Right ventricle myocardium inferior (tissue), 1 donor: ENCODE measurements at regions not wholly inside any gene's neighbourhood (a gene's known extent, or its start where the extent isn't known, plus 50 kb on each side); places are given as distances from the start of the nearest gene placed in this dataset.

ENCODE experiments used
- ATAC-seq: fragments of 200-7000 bp; cut with Tn5 transposase; one replicate; pipeline ENCODE4 v1.9.1; 2020; ENCODE audit warnings: mild to moderate bottlenecking, moderate library complexity
- DNase-seq: peaks from one replicate; pipeline ENCODE4 v3.0.0; 2021; ENCODE audit errors: missing footprints
- intact Hi-C: fragments of 100-400 bp; cut with DNase I; formaldehyde crosslinking; loops from one replicate; pipeline ENCODE4 v1.11.0; 2022
- donor health status: DM: no; HTN: yes; CAD: no; lungs with severe emphysema.

DNA sequence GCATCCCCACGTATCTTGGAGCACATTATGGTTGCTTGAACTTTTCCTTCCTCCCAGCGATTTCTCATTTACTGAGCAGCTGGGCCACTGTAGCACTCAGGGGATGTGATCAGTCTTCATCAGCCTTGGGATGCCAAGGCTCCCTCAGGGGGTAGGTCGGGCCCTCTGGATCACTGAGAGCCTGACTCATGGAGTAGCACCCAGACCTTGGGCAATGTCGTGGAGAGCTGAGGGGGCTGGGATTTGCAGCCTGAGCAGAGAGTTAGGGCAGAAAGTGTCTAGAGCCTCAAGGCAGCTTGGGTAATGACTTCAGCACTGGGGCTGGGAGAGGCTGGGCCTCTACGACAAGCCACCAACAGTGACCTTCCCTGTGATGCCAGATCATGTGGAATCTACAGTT is 86.5 kb upstream of the CXCL12 start:
- DNase-seq = no peak
- intact Hi-C loops = no loop called here
- no peak for ATAC-seq

- DNase-seq (no peak), ATAC-seq (no peak)
- intact Hi-C loops = no loop called here
Measured at GRCh38 chr10:44473146-44473545, 88.2 kb upstream of the CXCL12 start.

- DNase-seq (no peak), ATAC-seq (no peak)
- intact Hi-C loops = loop anchor here (5.0 kb wide), 1 partner anchor 89 kb away; the partner anchor contains the start of gene CXCL12
Measured at GRCh38 chr10:44476409-44477045, 91.6 kb upstream of the CXCL12 start.

DNA sequence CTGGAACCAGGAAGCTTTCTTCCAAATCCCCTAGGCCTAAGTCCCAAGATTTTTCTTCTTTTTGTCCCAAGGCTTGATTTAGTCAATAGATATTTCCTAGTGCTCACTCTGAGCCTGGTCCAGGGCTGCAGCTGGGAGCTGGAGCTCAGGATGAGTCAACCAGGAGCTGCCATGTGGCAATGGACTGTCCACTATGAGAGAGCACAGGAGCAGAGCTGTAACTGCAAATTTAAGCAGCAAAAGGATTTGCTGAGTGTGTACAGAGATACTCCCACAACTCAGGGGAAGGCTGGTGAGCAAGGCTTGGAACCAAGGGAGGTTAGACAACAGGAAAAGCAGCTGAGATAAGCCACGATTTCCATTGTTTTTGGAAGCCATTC is 92.1 kb upstream of the CXCL12 start:
- DNase-seq (no peak), ATAC-seq (peak; percentile 58)
- intact Hi-C loops = loop anchor here (5.0 kb wide), 1 partner anchor 90 kb away; the partner anchor contains the start of gene CXCL12

GRCh38 chr10:44478040-44478439 is 93.1 kb upstream of the CXCL12 start:
- intact Hi-C loops = loop anchor here (5.0 kb wide), 1 partner anchor 91 kb away; the partner anchor contains the start of gene CXCL12
- DNase-seq (no peak), ATAC-seq (peak; percentile 32)

- DNase-seq = peak; percentile 41
- intact Hi-C loops = loop anchor here (5.0 kb wide), 1 partner anchor 92 kb away; the partner anchor contains the start of gene CXCL12
- ATAC-seq = peak; percentile 69
Measured at GRCh38 chr10:44478876-44479705, 94.2 kb upstream of the CXCL12 start.

DNA sequence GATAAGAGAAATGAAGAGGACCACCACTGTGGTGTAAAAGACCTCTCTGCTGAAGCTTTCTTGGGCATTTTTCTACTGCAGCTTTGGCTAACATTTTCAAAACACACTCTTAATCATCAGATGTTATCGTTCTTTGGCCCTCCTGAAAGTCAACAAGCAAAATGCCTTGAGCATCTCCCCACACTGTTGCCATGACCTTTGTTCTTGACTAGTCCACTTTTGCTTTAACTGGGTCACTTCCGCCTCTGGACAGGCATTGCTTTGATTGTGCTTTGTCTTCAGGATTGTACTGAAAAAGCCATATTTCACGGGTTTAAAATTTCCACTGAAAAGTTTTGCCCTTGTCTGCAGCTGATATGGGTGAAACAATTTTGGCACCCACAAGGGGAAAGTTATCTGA is 107.8 kb upstream of the CXCL12 start:
- ATAC-seq (no peak), DNase-seq (no peak)
- intact Hi-C loops = no loop called here

- ATAC-seq = no peak
- intact Hi-C loops = no loop called here
- DNase-seq = no peak
Measured at GRCh38 chr10:44498222-44498621, 113.3 kb upstream of the CXCL12 start.

DNA sequence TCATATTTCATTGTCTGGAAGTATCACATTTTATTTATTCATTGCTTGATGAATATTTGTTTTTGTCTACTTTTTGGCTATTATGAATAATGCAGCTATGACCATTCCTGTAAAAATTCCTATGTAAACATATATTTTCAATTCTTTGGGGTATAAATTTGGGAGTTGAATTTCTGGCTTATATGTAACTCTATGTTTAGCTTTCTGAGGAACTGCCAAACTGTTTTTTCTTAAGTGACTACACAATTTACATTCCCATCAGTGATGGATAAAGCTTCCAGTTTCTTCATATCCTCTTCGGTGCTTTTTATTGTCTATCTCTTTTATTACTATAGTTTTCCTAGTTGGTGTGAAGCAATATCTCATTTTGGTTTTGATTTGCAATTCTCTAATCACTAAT is 115.6 kb upstream of the CXCL12 start:
- ATAC-seq = no peak
- no peak for DNase-seq
- intact Hi-C loops = no loop called here

GRCh38 chr10:44506386-44506785 is 121.5 kb upstream of the CXCL12 start:
- ATAC-seq (no peak), DNase-seq (no peak)
- intact Hi-C loops = no loop called here

DNA sequence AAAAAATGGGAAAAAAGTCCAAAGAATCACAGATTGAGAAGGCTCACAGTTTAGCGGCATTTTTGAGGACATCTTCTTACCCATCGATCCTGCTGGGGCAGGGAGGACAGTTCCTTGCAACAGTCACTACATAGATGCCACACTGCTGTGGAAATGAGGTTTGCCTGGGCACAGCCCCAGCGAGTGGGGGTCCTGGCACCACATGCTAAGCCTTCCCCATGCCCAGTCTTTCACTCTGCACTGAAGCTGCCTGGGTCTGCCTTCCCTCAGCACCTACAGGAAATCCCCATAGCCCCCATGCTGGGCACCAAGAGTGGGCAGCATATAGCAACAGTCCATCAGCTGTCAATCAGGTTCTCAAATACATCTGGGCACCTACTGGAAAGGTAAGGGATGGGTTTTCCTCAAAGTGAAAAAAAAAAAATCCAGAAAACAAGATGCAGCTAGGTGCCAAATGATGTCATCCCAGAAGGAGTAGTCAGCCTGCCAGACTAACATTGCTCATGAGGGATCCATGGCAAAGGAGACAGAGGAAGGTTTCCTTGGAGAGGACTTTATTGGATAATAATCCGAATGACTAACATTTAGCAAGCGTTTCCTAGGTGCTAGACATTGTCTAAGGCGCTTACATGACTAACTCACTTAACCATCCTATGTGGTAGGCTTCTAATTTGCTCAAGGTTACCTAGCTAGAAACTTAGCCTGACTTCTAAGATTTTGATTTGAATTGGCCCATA is 125.7 kb upstream of the CXCL12 start:
- ATAC-seq = no peak
- intact Hi-C loops = no loop called here
- DNase-seq = no peak

DNA sequence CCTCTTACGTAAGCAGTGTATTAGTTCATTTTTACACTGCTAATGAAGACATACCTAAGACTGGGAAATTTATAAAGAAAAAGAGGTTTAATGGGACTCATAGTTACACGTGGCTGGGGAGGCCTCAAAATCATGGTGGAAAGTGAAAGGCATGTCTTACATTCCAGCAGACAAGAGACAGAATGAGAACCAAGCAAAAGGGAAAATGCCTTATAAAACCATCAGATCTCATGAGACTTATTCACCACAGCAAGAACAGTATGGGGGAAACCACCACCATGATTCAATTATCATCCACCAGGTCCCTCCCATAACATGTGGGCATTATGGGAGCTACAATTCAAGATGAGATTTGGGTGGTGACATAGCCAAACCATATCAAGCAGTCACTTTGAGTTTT is 126.3 kb upstream of the CXCL12 start:
- DNase-seq (no peak), ATAC-seq (no peak)
- intact Hi-C loops = no loop called here

GRCh38 chr10:44511601-44512000 is 126.7 kb upstream of the CXCL12 start:
- DNase-seq = no peak
- no peak for ATAC-seq
- intact Hi-C loops = no loop called here

DNA sequence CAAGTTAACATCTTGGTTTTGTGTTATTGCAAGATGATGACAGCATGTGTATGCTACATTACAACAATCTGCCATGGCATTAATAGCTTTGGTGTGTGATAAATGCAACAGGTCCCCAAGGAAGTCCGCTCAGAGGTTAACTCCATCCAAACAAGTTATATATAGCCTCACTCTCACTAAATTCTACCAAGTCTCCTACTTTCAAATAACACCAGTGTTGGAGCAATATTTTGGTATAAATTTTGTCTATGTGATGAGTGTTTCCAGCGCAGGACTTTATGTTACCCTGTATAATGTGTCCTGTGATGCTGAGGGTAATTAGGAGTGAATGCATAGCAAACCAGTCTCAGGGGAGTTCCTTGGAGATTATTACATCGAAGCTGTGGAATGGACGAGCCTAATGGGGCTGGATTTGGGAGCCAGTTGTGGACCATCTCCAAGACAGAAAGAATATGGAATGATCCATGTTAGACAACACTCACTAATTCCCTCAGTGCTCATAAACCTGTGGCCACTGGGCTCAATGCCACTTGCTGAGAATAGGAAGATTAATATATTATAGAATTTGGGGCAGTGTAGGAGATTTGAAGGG is 127.6 kb upstream of the CXCL12 start:
- no peak for ATAC-seq
- no peak for DNase-seq
- intact Hi-C loops = no loop called here

- no peak for DNase-seq
- intact Hi-C loops = no loop called here
- peak; percentile 22 for ATAC-seq
Measured at GRCh38 chr10:44513591-44513990, 128.7 kb upstream of the CXCL12 start.

DNA sequence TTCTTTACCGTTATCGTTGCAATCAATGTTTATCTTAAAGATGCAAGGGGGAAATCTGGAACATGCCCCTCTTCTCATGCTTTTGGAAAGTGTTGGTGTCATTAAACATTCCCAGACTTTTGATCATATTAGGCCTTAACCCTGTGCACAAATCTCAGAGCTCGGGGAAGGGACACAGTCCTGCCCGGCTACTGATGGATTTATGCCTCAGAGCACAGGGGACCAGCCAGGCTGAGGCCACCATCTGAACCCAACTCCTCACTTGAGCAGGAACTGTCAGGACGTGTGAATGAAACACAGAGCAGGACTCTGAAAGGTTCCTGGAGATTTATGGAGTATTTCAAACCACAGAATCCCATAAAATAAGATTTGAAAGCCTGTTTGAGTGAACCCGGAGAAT is 132.0 kb upstream of the CXCL12 start:
- ATAC-seq (no peak), DNase-seq (no peak)
- intact Hi-C loops = no loop called here

GRCh38 chr10:44517635-44518034 is 132.7 kb upstream of the CXCL12 start:
- intact Hi-C loops = no loop called here

DNA sequence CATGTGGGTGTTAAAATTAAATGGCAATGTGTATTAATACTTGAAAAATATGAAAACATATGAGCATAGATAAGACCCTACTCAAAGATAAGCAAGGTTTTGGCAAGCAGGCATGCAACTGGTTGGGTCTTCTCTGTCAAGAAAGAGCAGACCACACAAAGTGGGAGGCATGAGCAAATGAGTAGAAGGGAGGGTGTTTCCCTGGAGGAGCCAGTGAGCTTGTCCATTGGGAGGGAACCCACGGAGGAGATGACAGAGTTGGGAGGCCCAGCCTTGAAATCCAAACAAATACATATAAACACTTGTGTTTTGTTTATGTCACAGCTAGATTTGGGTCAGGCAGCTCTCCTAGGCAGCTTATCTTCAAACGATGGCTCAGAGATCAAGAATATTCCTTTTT is 134.5 kb upstream of the CXCL12 start:
- intact Hi-C loops = no loop called here
- DNase-seq (no peak), ATAC-seq (no peak)

More at GRCh38 chr10:44517635-44518034, 132.7 kb upstream of the CXCL12 start:
- ATAC-seq = no peak
- no peak for DNase-seq

DNA sequence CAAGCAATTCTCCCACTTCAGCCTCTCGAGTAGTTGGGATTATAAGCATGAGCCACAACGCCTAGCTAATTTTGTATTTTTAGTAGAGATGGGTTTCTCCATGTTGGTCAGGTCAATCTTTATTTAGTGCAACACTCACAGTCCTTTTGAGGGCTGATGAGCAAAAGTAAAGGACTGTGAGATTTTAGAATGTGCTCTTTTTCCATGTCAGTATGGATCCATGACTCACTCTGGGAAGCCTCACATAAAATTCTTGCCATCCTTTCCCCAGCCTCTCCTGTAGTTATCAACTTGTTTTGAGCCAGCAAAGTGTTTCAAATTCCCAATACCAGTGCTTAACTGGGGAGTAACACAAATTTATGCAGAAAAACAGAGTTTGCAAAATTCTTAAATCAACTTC is 135.8 kb upstream of the CXCL12 start:
- intact Hi-C loops = no loop called here
- ATAC-seq = no peak
- no peak for DNase-seq
